HL-60 (cell line): ENCODE measurements at regions not wholly inside any gene's neighbourhood (a gene's known extent, or its start where the extent isn't known, plus 50 kb on each side); places are given as distances from the start of the nearest gene placed in this dataset.

Experiments
- DNase-seq, 2 experiments: peaks; one replicate each; pipeline ENCODE4 v3.0.0-alpha.2; 2010 to 2020; ENCODE audit warnings: low read depth in 1 of 2, low spot score in 1 of 2
- H3K27ac ChIP-seq: fragments of 250-450 bp; sonication (Bioruptor Pico); replicated peaks from 2 replicates; pipeline ENCODE4 v1.5.1; 2020; ENCODE audit warnings: mild to moderate bottlenecking, moderate library complexity
- H3K27me3 ChIP-seq: fragments of 250-450 bp; sonication (Bioruptor Pico); 2 replicates; pipeline ENCODE4 v1.5.1; 2021; ENCODE audit warnings: mild to moderate bottlenecking, moderate library complexity; ENCODE audit not compliant: insufficient read depth, poor library complexity, severe bottlenecking
- H3K4me3 ChIP-seq: replicated peaks from 2 replicates; pipeline ENCODE4 v1.5.1; 2011; ENCODE audit warnings: mild to moderate bottlenecking, control low read depth, low read length; ENCODE audit not compliant: insufficient read depth
- CTCF ChIP-seq: IDR thresholded peaks from one replicate; pipeline ENCODE4 v1.5.1; 2011; ENCODE audit warnings: low read length, control low read depth, inconsistent platforms; ENCODE audit not compliant: insufficient read depth
- GABPA ChIP-seq: IDR thresholded peaks from 2 replicates; pipeline ENCODE4 v1.6.1; 2012; ENCODE audit warnings: low read depth
- POLR2AphosphoS5 ChIP-seq: IDR thresholded peaks from 2 replicates; pipeline ENCODE4 v1.6.1; 2012; ENCODE audit warnings: low read depth
- REST ChIP-seq: IDR thresholded peaks from 2 replicates; pipeline ENCODE4 v1.6.1; 2012; ENCODE audit warnings: low read depth; ENCODE audit not compliant: insufficient replicate concordance
- SPI1 ChIP-seq: IDR thresholded peaks from 2 replicates; pipeline ENCODE4 v1.6.1; 2012; ENCODE audit warnings: low read depth, mild to moderate bottlenecking, borderline replicate concordance

GRCh38 chr2:204033611-204034495 is 97.3 kb downstream of the ICOS start:
- no peak overlapping the region for H3K4me3 ChIP-seq
- H3K27me3 ChIP-seq = no peaks in the 10 kb centered on the region
- H3K27ac ChIP-seq = no peak overlapping the region
- DNase-seq = no peak
- TF ChIP-seq GABPA = no peak
- no peak for TF ChIP-seq POLR2AphosphoS5
- no peak for TF ChIP-seq REST
- no peak for TF ChIP-seq SPI1
- TF ChIP-seq CTCF = no peak

GRCh38 chr2:204036706-204037105 is 100.1 kb downstream of the ICOS start:
- TF ChIP-seq REST (no peak), GABPA (no peak), SPI1 (no peak), POLR2AphosphoS5 (no peak), CTCF (no peak)
- H3K27me3 ChIP-seq = no peaks in the 10 kb centered on the region
- no peak for DNase-seq
- no peak overlapping the region for H3K4me3 ChIP-seq
- H3K27ac ChIP-seq = no peak overlapping the region

GRCh38 chr2:204037286-204037685 is 100.7 kb downstream of the ICOS start:
- DNase-seq = no peak
- Histone ChIP-seq H3K4me3 (no peak overlapping the region), H3K27me3 (no peaks in the 10 kb centered on the region), H3K27ac (no peak overlapping the region)
- TF ChIP-seq GABPA (no peak), POLR2AphosphoS5 (no peak), CTCF (no peak), REST (no peak), SPI1 (no peak)
